Psoas muscle (tissue), 7 donors: ENCODE measurements at regions not wholly inside any gene's neighbourhood (a gene's known extent, or its start where the extent isn't known, plus 50 kb on each side); places are given as distances from the start of the nearest gene placed in this dataset.

Experiments
- ATAC-seq, 4 donors: fragments of 200-7000 bp; cut with Tn5 transposase; one replicate each; pipeline ENCODE4 v1.9.1; 2020; ENCODE audit warnings: moderate library complexity in 3 of 4, mild to moderate bottlenecking in 2 of 4
- DNase-seq, 2 donors: peaks; one replicate each; pipeline ENCODE4 v3.0.0-alpha.2; 2020
- H3K27ac ChIP-seq: fragments of 200-600 bp; one replicate; pipeline ENCODE4 v1.8.0; 2022
- H3K27me3 ChIP-seq, 3 donors: fragments of 200-600 bp in 1 of 3; one replicate each; pipeline versions ENCODE4 v1.6.1 to v1.8.0; 2013 to 2022; ENCODE audit warnings: low read length in 2 of 3, mild to moderate bottlenecking in 2 of 3, moderate library complexity in 1 of 3; ENCODE audit not compliant: insufficient read depth in 3 of 3
- H3K36me3 ChIP-seq, 2 donors: fragments of 200-600 bp in 1 of 2; one replicate each; pipeline versions ENCODE4 v1.6.1 to v1.8.0; 2013 to 2022; ENCODE audit warnings: low read depth in 1 of 2, mild to moderate bottlenecking in 1 of 2, moderate library complexity in 1 of 2; ENCODE audit not compliant: insufficient read depth in 1 of 2
- H3K4me1 ChIP-seq: fragments of 200-600 bp; one replicate; pipeline ENCODE4 v1.8.0; 2022
- H3K4me3 ChIP-seq: fragments of 200-600 bp; one replicate; pipeline ENCODE4 v1.8.0; 2022; ENCODE audit warnings: mild to moderate bottlenecking
- H3K9me3 ChIP-seq: fragments of 200-600 bp; one replicate; pipeline ENCODE4 v1.8.0; 2022
- CTCF ChIP-seq: fragments of 200-600 bp; IDR thresholded peaks from one replicate; pipeline ENCODE4 v1.8.0; 2022; ENCODE audit warnings: antibody characterized with exemption
- WGBS, 3 donors: extraction: QIAGEN DNeasy Blood & Tissue Kit; methylation state at CpG; one replicate each; pipeline versions ENCODE4 v1.1.6 to v1.1.7; 2013; 5-methylcytosine and 5-hydroxymethylcytosine counted together
- intact Hi-C, 2 donors: fragments of 100-400 bp; cut with DNase I; formaldehyde crosslinking; loops; one replicate each; pipeline versions ENCODE4 v1.11.0 to v1.14.2; 2022
- donor health status: healthy with polysubstance abuse.
- donor health status: DM: no; HTN: no; CAD: no; lungs with moderate emphysema.
- donor health status: Bipolar disorder and iron deficiency.
- donor health status: healthy.
- donor health status: DM: yes; HTN: yes; CAD: no.
- donor health status: DM: no; HTN: no; CAD: no.
- donor health status: DM: yes; HTN: yes; CAD: no.

- Histone ChIP-seq H3K27ac (no peak overlapping the region), H3K9me3 (no peaks in the 10 kb centered on the region), H3K36me3 (no peaks in the 10 kb centered on the region), H3K27me3 (peaks cover 0 to 28% (median 3%) of the 10 kb centered on the region in 3 donors), H3K4me1 (no peaks in the 10 kb centered on the region), H3K4me3 (no peak overlapping the region)
- no peak for TF ChIP-seq CTCF
- no peak for DNase-seq
- ATAC-seq, result no peak
- intact Hi-C loops, result no loop called here
- WGBS, 3 donors, result 62 to 71% (median 65%) methylated on average over 4 of the region's 4 CpGs
These were observed 103.6 kb upstream of the ANO1 start for GRCh38 chr11:69974528-69974927.

- peaks cover 0 to 21% (median under 1%) of the 10 kb centered on the region in 3 donors for H3K27me3 ChIP-seq
- DNase-seq, result no peak
These were observed 102.3 kb upstream of the ANO1 start for GRCh38 chr11:69975822-69976221.

GRCh38 chr11:69976794-69977193 is 101.3 kb upstream of the ANO1 start:
- intact Hi-C loops, result no loop called here
- Histone ChIP-seq H3K27ac (no peak overlapping the region), H3K4me1 (no peaks in the 10 kb centered on the region), H3K4me3 (no peak overlapping the region), H3K27me3 (peaks cover 0 to 19% (median 0%) of the 10 kb centered on the region in 3 donors), H3K9me3 (no peaks in the 10 kb centered on the region), H3K36me3 (no peaks in the 10 kb centered on the region)
- no peak for TF ChIP-seq CTCF
- ATAC-seq (no peak), DNase-seq (peak in 1 of 2 donors; percentile 24)
- WGBS, 3 donors, result 77 to 81% (median 78%) methylated on average over 10 of the region's 10 CpGs

More at GRCh38 chr11:69975822-69976221, 102.3 kb upstream of the ANO1 start:
- Histone ChIP-seq H3K4me1 (no peaks in the 10 kb centered on the region), H3K9me3 (no peaks in the 10 kb centered on the region), H3K36me3 (no peaks in the 10 kb centered on the region), H3K4me3 (no peak overlapping the region), H3K27ac (no peak overlapping the region)
- ATAC-seq, result no peak
- 83 to 87% (median 84%) methylated on average over 7 of the region's 7 CpGs for whole genome bisulfite sequencing, 3 donors
- intact Hi-C loops, result no loop called here
- TF ChIP-seq CTCF, result no peak

- no peak for DNase-seq
- WGBS, 3 donors, result 70 to 75% (median 71%) methylated on average over 12 of the region's 12 CpGs
- H3K27me3 ChIP-seq, result peaks cover 0 to 20% (median 1%) of the 10 kb centered on the region in 3 donors
These were observed 100.2 kb upstream of the ANO1 start for GRCh38 chr11:69977951-69978350.

More at GRCh38 chr11:69977951-69978350, 100.2 kb upstream of the ANO1 start:
- Histone ChIP-seq H3K27ac (no peak overlapping the region), H3K36me3 (no peaks in the 10 kb centered on the region), H3K9me3 (no peaks in the 10 kb centered on the region), H3K4me3 (no peak overlapping the region), H3K4me1 (no peaks in the 10 kb centered on the region)
- intact Hi-C loops, result no loop called here
- ATAC-seq, result no peak
- no peak for TF ChIP-seq CTCF
